GM23338 (cell line): ENCODE measurements at regions not wholly inside any gene's neighbourhood (a gene's known extent, or its start where the extent isn't known, plus 50 kb on each side); places are given as distances from the start of the nearest gene placed in this dataset.

ENCODE experiments used
- ATAC-seq: fragments of 200-7000 bp; cut with Tn5 transposase; 3 replicates; pipeline ENCODE4 v1.9.1; 2020
- DNase-seq: peaks from one replicate; pipeline ENCODE4 v3.0.0-alpha.2; 2015; ENCODE audit warnings: low spot score
- H2AFZ ChIP-seq: fragments of 200-600 bp; sonication (generic); 2 replicates; pipeline ENCODE4 v1.8.0; 2016; ENCODE audit warnings: antibody characterized with exemption, mild to moderate bottlenecking, moderate library complexity
- H3F3A ChIP-seq: fragments of 200-600 bp; sonication (generic); replicated peaks from 2 replicates; pipeline ENCODE4 v1.8.0; 2017; ENCODE audit warnings: antibody characterized with exemption, mixed run types, low read depth
- H3K27ac ChIP-seq: fragments of 200-600 bp; sonication (generic); 2 replicates; pipeline ENCODE4 v1.6.1; 2016; ENCODE audit warnings: low read depth
- H3K27me3 ChIP-seq: fragments of 200-600 bp; sonication (generic); 2 replicates; pipeline ENCODE4 v1.8.0; 2016; ENCODE audit warnings: mild to moderate bottlenecking, mixed run types, moderate library complexity; ENCODE audit not compliant: insufficient read depth
- H3K36me3 ChIP-seq: fragments of 200-600 bp; sonication (generic); 2 replicates; pipeline ENCODE4 v1.8.0; 2016; ENCODE audit warnings: mild to moderate bottlenecking; ENCODE audit not compliant: insufficient read depth
- H3K4me1 ChIP-seq: fragments of 200-600 bp; sonication (generic); 2 replicates; pipeline ENCODE4 v1.8.0; 2016; ENCODE audit warnings: mild to moderate bottlenecking, moderate library complexity; ENCODE audit not compliant: insufficient read depth
- H3K4me2 ChIP-seq: fragments of 200-600 bp; sonication (generic); 2 replicates; pipeline ENCODE4 v1.7.1; 2017; ENCODE audit warnings: mixed run types
- H3K4me3 ChIP-seq: fragments of 200-600 bp; sonication (generic); 2 replicates; pipeline ENCODE4 v1.6.1; 2016; ENCODE audit warnings: mixed run types
- H3K79me2 ChIP-seq: fragments of 200-600 bp; sonication (generic); replicated peaks from 2 replicates; pipeline ENCODE4 v1.8.0; 2017; ENCODE audit warnings: mild to moderate bottlenecking; ENCODE audit not compliant: insufficient read depth
- H3K9me2 ChIP-seq: fragments of 200-600 bp; sonication (generic); 2 replicates; pipeline ENCODE4 v1.8.0; 2017; ENCODE audit not compliant: insufficient read depth
- H4K20me1 ChIP-seq: fragments of 200-600 bp; sonication (generic); replicated peaks from 2 replicates; pipeline ENCODE4 v1.8.0; 2017; ENCODE audit warnings: mild to moderate bottlenecking; ENCODE audit not compliant: insufficient read depth
- H3K27ac Mint-ChIP-seq: 2 replicates; pipeline ENCODE4 v1.8.0; 2020; ENCODE audit warnings: inconsistent platforms, mild to moderate bottlenecking, moderate library complexity, mixed read lengths
- H3K27me3 Mint-ChIP-seq: 3 replicates; pipeline ENCODE4 v1.8.0; 2022; ENCODE audit warnings: low read depth, mild to moderate bottlenecking, moderate library complexity, mixed read lengths, inconsistent platforms; ENCODE audit not compliant: insufficient read depth, poor library complexity
- H3K36me3 Mint-ChIP-seq: 3 replicates; pipeline ENCODE4 v1.8.0; 2021; ENCODE audit warnings: low read depth, mild to moderate bottlenecking, inconsistent platforms, moderate library complexity, mixed read lengths
- H3K4me1 Mint-ChIP-seq: 3 replicates; pipeline ENCODE4 v1.8.0; 2020; ENCODE audit warnings: mild to moderate bottlenecking, inconsistent platforms, mixed read lengths
- H3K4me3 Mint-ChIP-seq: 3 replicates; pipeline ENCODE4 v1.8.0; 2021; ENCODE audit warnings: moderate library complexity, mild to moderate bottlenecking, inconsistent platforms, mixed read lengths
- H3K9me3 Mint-ChIP-seq: 3 replicates; pipeline ENCODE4 v1.8.0; 2020; ENCODE audit warnings: moderate library complexity, mild to moderate bottlenecking, inconsistent platforms, mixed read lengths
- NANOG ChIP-seq: IDR thresholded peaks from 2 replicates; pipeline ENCODE4 v1.6.1; 2016; ENCODE audit warnings: antibody characterized with exemption, borderline replicate concordance
- POLR2AphosphoS5 ChIP-seq: IDR thresholded peaks from 2 replicates; pipeline ENCODE4 v1.6.1; 2016; ENCODE audit warnings: antibody characterized with exemption, low read depth
- REST ChIP-seq: IDR thresholded peaks from one replicate; pipeline ENCODE4 v1.6.1; 2018; ENCODE audit warnings: antibody characterized with exemption; ENCODE audit not compliant: unreplicated experiment
- STAT1 ChIP-seq: IDR thresholded peaks from one replicate; pipeline ENCODE4 v1.6.1; 2016; ENCODE audit warnings: antibody characterized with exemption; ENCODE audit not compliant: unreplicated experiment
- ZNF462 ChIP-seq: fragments of 250-450 bp; sonication (Bioruptor Pico); IDR thresholded peaks from 2 replicates; pipeline ENCODE4 v1.5.0; 2020; ENCODE audit warnings: mild to moderate bottlenecking, moderate library complexity
- TF ChIP-seq, protein P1 (sequence below): IDR thresholded peaks from 2 replicates; pipeline ENCODE4 v1.6.1; 2016; ENCODE audit warnings: antibody characterized with exemption

DNA sequence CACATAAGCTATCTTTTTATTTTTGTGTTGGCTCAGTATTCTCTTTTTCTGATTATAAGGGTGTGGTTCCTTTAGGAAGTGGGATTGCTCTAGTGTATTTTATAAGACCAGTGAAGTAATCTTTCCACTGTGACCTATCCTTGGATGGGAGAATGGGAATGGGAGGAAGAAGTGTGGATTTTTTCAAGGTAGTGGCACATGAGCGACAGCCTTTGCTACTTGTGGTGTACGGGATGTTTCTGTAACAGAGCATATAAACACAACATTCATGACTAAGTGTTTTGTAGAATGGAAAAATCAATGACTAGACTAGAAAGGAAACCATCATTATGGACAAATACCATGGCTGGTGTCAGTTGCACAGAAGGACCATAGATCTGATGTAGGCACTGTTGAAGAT, 209.6 kb downstream of the GIPC2 start (continued):
- TF ChIP-seq ZNF462: no peak
- TF ChIP-seq STAT1: no peak
- no peak for TF ChIP-seq NANOG

- Histone ChIP-seq H2AFZ (no peak overlapping the region), H3K9me2 (0 out of 2 replicates have a peak, but pooled peaks cover 4% of the 10 kb centered on the region), H3K79me2 (no peaks in the 10 kb centered on the region), H3K4me2 (no peak overlapping the region), H3K4me1 (no peaks in the 10 kb centered on the region), H3F3A (no peaks in the 10 kb centered on the region), H3K36me3 (no peaks in the 10 kb centered on the region), H3K4me3 (no peak overlapping the region), H4K20me1 (no peaks in the 10 kb centered on the region), H3K27me3 (no peaks in the 10 kb centered on the region; the same call in 1 of the 2 replicates), H3K27ac (no peak overlapping the region)
- no peaks in the 10 kb centered on the region for H3K4me1 Mint-ChIP-seq
- H3K27ac Mint-ChIP-seq: no peak overlapping the region
- H3K9me3 Mint-ChIP-seq: no peaks in the 10 kb centered on the region
- H3K36me3 Mint-ChIP-seq: no peaks in the 10 kb centered on the region
- peaks cover 4% of the 10 kb centered on the region for H3K27me3 Mint-ChIP-seq
- DNase-seq (no peak), ATAC-seq (no peak)
- H3K4me3 Mint-ChIP-seq: no peak overlapping the region
- TF ChIP-seq POLR2AphosphoS5 (no peak), REST (no peak), ZNF462 (no peak)
- TF ChIP-seq, protein P1, sequence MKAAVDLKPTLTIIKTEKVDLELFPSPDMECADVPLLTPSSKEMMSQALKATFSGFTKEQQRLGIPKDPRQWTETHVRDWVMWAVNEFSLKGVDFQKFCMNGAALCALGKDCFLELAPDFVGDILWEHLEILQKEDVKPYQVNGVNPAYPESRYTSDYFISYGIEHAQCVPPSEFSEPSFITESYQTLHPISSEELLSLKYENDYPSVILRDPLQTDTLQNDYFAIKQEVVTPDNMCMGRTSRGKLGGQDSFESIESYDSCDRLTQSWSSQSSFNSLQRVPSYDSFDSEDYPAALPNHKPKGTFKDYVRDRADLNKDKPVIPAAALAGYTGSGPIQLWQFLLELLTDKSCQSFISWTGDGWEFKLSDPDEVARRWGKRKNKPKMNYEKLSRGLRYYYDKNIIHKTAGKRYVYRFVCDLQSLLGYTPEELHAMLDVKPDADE: no peak
Observed at GRCh38 chr1:78255846-78256245, 210.1 kb downstream of the GIPC2 start.
